ENCODE measurements at regions not wholly inside any gene's neighbourhood (a gene's known extent, or its start where the extent isn't known, plus 50 kb on each side); places are given as distances from the start of the nearest gene placed in this dataset.
A peak's percentile ranks its signal among the peaks of the same experiment; 100 is the strongest.
"Not testable (repeated sequence)": the region's sequence is repeated elsewhere in the genome, so short reads cannot be mapped to it uniquely, and the experiment has no call there.

- DNase-seq (ENCODE audit: low spot score), result no peak
Measured at GRCh38 chr11:87871056-87871455, 304.2 kb downstream of the RAB38 start.

- no peak for DNase-seq (ENCODE audit: low spot score)
Measured at GRCh38 chr11:87870086-87870485, 305.2 kb downstream of the RAB38 start.

- no peak for DNase-seq (ENCODE audit: low spot score)
Measured at GRCh38 chr11:87866951-87867350, 308.3 kb downstream of the RAB38 start.

- no peak for DNase-seq (ENCODE audit: low spot score)
Measured at GRCh38 chr11:87861030-87861429, 314.2 kb downstream of the RAB38 start.

- no peak for DNase-seq (ENCODE audit: low spot score)
Measured at GRCh38 chr11:87859636-87860035, 315.6 kb downstream of the RAB38 start.

- DNase-seq (ENCODE audit: low spot score), result no peak
Measured at GRCh38 chr11:87851827-87852226, 323.4 kb downstream of the RAB38 start.

- DNase-seq (ENCODE audit: low spot score), result no peak
Measured at GRCh38 chr11:87851234-87851633, 324.0 kb downstream of the RAB38 start.

- no peak for DNase-seq (ENCODE audit: low spot score)
Measured at GRCh38 chr11:87849216-87849615, 326.0 kb downstream of the RAB38 start.

- no peak for DNase-seq (ENCODE audit: low spot score)
Measured at GRCh38 chr11:87840786-87841185, 334.5 kb downstream of the RAB38 start.

GRCh38 chr11:87832211-87832610 is 343.0 kb downstream of the RAB38 start:
- DNase-seq (ENCODE audit: low spot score), result no peak

GRCh38 chr11:87820011-87820410 is 355.2 kb downstream of the RAB38 start:
- DNase-seq (ENCODE audit: low spot score), result no peak

- DNase-seq (ENCODE audit: low spot score), result peak; percentile 24
Measured at GRCh38 chr11:87819151-87819550, 356.1 kb downstream of the RAB38 start.

- no peak for DNase-seq (ENCODE audit: low spot score)
Measured at GRCh38 chr11:87812571-87813365, 362.5 kb downstream of the RAB38 start.

GRCh38 chr11:87810486-87810885 is 364.8 kb downstream of the RAB38 start:
- no peak for DNase-seq (ENCODE audit: low spot score)

GRCh38 chr11:87809256-87809655 is 366.0 kb downstream of the RAB38 start:
- DNase-seq (ENCODE audit: low spot score), result no peak

GRCh38 chr11:87804176-87804575 is 371.1 kb downstream of the RAB38 start:
- DNase-seq (ENCODE audit: low spot score), result no peak

GRCh38 chr11:87803748-87804147 is 371.5 kb downstream of the RAB38 start:
- DNase-seq (ENCODE audit: low spot score), result no peak

GRCh38 chr11:87784862-87785261 is 390.4 kb downstream of the RAB38 start:
- not testable (repeated sequence) for DNase-seq (ENCODE audit: low spot score)

- DNase-seq (ENCODE audit: low spot score), result no peak
Measured at GRCh38 chr11:87780068-87780413, 395.2 kb downstream of the RAB38 start.

GRCh38 chr11:87779276-87780067 is 395.8 kb downstream of the RAB38 start:
- DNase-seq (ENCODE audit: low spot score), result no peak

- DNase-seq (ENCODE audit: low spot score), result no peak
Measured at GRCh38 chr11:87778357-87778756, 396.9 kb downstream of the RAB38 start.

GRCh38 chr11:87775036-87775435 is 400.2 kb downstream of the RAB38 start:
- DNase-seq (ENCODE audit: low spot score), result no peak

- no peak for DNase-seq (ENCODE audit: low spot score)
Measured at GRCh38 chr11:87769661-87770060, 405.6 kb downstream of the RAB38 start.
